DMS153 (cell line): ENCODE measurements at regions not wholly inside any gene's neighbourhood (a gene's known extent, or its start where the extent isn't known, plus 50 kb on each side); places are given as distances from the start of the nearest gene placed in this dataset.
"Not testable (repeated sequence)": the region's sequence is repeated elsewhere in the genome, so short reads cannot be mapped to it uniquely, and the experiment has no call there.

Experiments used
- DNase-seq: peaks from one replicate; lab custom pipeline; 2025; lab: John Stamatoyannopoulos, UW

DNA sequence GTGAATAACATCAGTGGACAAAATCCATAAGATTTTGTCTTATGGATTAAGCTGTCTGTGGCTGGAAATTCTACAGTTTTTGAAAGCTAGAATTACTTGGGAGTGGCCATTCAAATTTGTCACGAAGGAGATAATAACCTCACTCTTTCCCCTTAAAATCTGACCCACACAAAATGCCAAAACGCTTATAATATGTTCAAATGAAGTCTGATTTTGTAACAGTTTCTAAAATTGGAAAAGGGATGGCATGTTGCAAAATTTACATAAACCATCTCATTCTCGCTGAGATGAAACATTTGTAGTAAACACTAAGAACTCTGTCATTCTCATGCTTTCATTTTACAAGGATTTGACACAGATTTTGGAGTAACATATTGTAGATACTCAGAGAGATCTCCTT is 112.7 kb downstream of the GJA1 start:
- no peak for DNase-seq

DNA sequence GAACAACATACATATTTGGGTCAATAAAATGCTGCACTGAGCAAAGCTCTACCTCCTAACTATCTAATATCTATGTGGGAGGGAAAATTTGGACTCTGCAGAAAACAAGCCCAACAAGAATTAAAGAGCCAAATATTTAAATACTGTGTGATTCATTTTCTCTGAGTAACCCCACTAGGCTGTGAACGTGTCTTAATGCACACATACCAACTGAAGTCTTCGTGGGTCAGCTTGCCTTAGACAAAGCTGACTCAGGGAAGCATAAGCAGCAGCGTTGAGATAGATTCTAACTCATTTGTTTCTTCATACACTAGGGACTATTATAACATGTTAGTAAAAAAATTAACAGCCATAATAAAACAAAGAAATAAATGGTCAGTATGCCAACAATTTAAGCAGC is 114.3 kb downstream of the GJA1 start:
- DNase-seq: no peak

DNA sequence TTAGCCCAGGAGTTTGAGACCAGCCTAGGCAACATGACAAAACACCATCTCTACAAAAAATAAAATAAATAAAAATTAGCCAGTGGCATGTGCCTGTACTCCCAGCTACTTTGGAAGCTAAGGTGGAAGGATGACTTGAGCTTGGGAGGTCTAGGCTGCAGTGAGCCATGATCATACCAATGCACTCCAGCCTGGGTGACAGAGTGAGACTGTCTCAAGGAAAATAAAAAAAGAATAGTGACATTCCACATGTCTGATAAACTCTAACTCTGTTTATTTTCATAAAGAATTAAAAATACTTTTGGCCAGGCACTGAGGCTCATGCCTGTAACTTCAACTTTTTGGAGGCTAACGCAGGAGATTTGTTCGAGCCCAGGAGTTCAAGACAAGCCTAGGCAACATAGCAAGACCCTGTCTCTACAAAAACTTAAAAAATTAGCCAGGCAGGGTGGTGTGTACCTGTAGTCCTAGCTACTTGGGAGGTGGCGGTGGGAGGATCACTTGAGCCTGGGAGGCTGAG is 115.1 kb downstream of the GJA1 start:
- DNase-seq: no peak

DNA sequence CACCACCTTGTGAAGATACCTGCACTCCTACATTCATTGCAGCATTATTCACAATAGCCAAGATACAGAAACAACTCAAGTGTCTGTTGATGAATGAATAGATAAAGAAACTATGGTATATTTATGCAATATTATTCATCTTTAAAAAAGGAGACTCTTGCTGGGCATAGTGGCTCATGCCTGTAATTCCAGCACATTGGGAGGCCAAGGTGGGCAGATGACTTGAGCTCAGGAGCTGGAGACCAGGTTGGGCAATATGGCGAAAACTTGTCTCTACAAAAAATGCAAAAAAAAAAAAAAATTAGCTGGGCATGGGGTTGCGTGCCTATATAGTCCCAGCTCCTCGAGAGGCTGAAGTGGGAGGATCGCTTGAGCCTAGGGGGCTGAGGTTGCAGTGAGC is 119.8 kb downstream of the GJA1 start:
- DNase-seq: no peak

DNA sequence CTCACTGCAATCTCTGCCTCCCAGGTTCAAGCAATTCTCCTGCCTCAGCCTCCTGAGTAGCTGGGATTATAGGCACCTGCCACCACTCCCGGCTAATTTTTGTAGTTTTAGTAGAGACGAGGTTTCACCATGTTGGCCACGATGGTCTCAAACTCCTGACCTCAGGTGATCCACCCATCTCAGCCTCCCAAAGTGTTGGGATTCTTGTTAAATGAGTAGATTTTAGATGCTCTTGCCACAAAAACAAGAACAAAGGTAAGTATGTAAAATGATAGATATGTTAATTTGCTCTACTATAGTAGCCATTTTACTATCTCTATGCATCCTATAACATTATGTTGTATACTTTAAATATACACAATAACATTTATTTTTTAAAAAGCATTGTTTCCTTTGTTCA is 120.7 kb downstream of the GJA1 start:
- DNase-seq: not testable (repeated sequence)

DNA sequence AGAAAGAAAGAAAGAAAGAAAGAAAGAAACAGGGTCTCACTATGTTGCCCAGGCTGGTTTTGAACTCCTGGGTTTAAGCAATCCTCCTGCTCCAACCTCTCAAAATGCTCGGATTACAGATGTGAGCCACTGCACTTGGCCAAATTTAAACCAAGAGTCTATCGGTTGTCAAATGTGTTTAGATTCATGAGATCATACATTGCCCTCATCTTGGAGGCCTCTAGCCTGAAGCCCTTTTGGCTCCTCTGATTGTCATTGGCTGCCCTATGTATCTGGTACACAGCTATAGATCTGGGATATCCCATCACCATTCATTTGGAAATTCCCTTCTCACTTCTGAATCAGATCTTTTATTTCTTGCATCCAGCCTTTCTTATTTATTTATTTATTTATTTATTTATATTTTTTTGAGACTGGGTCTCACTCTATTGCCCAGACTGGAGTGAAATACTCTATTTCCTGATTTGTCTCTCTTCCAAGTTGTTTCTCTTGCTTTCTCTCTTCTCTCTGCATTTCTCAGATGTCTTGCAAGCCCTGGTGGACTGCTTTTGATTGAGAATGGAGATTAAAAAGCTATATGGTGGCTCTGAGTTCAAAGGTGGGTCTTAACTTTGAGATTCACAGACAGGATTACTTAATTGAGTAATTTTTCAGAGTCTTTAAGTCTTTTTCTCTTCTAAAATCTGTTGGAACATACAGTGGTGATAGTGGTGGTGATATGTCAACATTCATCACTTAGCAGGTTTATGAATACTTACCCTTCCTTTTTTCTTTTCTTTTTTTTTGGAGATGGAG is 121.9 kb downstream of the GJA1 start:
- DNase-seq: no peak

DNA sequence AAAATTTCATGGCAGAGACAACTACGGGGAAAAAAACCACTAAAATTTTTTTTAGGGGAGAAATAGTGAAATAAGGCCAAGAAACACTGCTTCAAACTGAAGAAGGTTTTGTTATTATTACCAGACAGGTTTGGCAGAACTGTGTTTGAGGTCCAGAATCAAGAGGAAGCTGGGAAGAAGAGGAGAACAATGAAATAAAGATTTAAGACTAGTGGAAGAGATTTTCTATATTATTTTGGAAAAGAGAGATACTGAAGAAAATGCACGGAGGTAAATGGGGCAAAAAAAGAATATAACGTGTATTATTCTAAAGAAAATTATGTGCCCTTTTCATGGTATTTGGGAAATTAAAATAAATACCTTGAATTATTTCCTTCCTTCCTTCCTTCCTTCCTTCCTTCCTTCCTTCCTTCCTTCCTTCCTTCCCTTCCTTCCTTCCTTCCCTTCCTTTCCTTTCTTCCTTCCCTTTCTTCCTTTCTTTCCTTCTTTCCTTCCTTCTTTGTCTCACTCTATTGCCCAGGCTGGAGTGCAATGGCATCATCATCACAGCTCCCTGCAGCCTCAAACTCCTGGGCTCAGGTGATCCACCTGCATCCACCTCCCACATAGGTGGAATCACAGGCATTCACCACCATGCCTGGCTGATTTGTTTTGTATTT is 124.3 kb downstream of the GJA1 start:
- no peak for DNase-seq

DNA sequence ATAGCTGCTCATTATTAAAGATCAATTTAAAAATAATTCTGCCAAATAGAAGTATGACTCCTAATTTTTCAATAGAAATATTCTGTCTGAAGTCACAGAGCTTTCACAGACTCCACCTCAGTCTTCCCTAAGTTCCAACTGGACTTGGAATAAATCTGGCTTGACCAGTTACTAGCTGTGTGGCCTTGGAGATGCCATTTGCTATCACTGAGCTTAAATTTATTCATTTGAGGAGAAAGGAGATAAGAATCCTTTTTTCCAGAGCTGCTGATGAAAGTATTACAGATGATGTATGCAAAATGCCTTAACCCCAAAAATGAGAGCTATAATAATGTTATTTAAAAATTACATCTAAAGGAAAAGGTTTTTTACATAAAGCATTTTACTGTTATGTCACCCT is 125.0 kb downstream of the GJA1 start:
- no peak for DNase-seq

DNA sequence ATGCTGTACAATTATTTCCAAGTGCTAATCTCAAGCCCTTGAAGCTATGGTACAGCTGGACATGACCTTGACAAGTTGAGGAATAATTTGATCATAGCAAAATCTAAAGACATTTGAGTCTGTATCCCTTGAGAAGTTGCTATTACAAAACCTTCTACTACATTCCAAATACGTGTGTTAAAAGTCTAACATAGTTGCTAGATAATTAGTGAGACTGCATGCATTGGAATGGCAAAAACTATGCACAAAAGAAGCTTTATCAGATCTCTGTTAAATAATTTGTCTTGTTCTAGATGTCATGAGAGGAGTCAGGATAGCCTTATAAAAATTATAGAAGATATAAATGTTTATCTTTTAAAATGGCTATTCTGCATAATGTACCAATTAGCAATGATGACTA is 127.8 kb downstream of the GJA1 start:
- no peak for DNase-seq

DNA sequence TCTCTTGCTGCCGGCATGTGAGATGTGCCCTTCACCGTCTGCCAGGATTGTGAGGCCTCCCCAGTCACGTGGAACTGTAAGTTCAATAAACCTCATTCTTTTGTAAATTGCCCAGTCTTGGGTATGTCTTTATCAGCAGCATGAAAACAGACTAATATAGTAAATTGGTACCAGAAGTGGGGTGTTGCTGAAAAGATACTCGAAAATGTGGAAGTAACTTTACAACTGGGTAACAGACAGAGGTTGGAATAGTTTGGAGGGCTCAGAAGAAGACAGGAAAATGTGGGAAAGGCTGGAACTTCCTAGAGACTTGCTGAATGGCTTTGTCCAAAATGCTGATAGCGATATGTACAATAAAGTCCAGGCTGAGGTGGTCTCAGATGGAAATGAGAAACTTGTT is 129.1 kb downstream of the GJA1 start:
- not testable (repeated sequence) for DNase-seq

DNA sequence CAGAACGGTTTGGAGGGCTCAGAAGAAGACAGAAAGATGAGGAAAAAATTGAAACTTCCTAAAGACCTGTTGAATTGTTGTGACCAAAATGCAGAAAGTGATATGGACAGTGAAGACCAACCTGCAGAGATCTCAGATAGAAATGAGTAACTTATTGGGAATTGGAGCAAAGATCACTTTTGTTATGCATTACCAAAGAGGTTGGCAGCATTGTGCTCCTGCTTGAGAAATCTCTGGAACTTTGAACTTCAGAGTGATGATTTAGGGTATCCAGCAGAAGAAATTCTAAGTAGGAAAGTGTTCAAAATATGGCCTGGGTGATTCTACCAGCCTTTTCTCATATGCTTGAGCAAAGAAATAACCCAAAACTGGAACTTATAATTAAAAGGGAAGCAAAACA is 136.0 kb downstream of the GJA1 start:
- no peak for DNase-seq

DNA sequence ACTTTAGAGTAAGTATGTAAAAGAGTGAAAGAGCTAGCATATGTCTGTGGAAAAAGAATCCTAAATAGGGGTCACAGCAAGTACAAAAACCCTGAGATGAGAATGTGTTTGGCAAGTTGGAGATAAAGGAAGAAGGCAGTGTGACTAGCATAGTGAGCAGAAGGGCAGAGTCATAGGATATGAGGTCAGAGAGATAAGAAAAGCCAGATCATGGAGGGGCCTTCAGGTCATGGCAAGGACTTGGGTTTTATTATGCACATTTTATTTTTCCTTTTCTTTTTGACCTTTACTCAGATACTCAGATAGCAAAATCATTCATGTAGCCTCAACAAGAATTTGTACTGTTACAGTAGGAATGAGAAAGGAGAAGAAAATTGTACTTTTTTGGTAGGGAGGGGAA is 138.0 kb downstream of the GJA1 start:
- DNase-seq: no peak

DNA sequence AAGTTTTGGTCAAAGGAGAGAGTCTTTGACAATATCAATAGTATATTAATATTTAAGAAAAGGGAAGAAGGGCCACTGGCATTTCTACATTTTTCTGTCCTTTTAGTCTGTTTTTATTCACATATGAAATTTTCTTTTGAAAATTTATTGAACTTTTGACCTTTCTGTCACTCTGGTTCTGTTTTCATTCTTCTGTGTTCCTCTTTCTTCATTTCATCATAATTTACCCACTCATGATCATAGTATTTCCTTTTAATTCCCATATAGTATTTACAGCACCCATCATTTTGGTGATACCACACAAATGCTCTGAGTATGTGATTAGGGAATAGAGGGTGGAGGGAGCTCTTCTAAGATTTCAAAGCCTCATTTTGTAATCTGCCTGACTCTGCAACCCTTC is 142.8 kb downstream of the GJA1 start:
- DNase-seq: no peak

DNA sequence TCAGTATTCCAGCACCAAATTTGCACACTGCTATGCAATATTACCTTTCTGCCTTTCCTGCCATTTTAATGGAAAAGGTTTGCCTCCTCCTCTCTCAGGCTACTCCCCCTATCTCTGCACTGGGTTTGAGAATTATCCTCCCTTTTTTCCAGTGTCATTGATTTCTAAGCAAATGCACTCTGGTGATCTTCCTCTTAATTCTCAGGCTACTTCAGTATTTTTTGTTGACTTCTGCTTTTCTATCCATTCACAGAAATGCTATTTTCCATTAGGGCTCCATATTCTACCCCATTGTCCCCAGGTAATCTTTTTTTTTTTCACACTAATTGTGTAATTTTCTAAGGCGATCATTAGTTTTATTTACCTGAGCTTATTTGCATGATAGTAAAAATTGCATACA is 144.0 kb downstream of the GJA1 start:
- DNase-seq: no peak

DNA sequence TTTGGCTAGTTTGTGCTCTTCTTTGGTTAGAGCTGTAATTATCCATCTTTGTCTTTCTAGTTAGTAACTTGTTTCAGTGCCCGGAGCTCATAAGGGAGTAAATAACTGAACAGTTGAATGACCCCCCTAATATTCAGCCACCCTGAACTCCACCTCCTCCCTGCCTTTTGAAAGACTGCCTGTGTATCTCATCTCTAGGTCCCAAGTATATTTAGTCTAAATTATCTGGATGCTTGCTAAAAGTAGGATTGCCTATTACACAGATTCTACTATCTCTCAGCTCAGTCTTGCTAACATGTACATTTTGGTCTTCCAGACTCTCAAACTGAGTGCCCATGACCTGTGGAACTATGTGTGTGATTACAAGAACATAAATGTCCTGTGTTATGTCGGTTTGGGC is 145.9 kb downstream of the GJA1 start:
- DNase-seq: no peak

DNA sequence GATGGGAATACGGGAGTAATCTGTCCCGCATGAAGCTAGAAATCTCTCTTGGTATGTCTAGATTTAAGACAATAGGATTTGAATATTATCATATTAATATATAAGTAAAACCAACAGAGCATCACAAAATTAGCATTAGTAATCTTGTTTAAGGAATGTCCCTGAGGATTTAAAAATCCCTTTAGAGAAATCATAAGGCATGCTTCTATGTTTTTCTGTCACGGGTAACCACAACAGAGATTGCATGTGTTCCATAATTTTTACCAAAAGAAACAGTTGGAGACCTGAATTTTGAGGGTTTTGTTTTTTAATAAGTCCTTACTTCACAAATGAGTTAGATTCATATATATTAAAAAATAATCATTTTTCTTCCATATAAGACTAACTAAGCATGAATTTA is 146.8 kb downstream of the GJA1 start:
- DNase-seq: no peak

DNA sequence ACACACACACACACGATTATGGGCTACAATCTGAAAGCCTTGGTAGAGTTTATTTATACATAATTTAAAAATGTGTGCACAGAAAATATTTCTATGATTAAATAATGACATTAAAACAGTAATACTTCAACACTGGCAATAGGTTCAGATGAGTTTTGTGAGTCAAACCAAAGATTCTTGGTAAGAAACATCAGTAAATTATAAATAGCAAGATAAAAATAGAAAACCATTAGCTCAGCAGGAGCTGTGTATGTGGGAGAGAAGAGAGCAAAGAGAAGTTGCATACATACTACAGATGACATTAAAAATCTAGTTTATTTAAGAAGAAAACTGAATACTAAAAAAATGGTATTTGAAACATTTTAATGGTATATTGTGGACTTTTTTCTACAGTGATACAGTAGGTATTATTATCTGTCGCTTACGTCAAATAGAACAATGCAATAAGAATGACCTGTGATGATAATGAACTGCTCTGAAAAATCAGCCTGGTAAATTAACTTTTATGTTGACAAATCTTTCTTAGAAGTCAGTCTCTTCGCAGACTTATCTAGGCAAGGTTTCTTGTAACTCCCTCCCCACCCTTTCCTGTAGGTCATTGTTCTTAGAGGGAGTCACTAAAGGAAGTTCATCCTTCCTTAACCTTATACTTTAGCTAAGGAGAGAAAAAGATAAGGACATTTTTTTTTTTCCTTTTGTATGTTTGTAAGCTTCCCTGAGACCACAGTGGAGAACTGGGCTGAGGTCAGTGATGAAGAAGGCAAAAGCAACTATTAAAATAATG is 149.3 kb downstream of the GJA1 start:
- no peak for DNase-seq

DNA sequence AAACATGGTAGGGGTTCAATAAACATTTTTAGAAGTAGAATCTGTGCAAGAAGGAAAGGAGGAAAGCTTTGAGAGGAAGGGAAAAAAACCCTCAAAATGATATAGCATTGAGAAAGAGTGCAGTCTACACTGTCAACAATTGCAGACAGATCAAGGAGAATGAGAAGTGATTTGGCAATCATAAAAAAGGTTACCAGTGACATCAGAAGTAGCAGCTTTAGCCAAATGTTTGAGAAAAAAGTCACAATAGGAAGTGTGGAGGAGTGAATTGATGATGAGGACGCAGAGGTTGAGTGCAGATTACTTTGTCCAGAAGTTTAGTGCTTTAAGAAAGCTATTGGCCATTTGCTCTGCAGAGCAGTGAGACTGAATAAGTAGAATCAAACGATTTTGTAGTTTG is 155.0 kb downstream of the GJA1 start:
- DNase-seq: no peak

DNA sequence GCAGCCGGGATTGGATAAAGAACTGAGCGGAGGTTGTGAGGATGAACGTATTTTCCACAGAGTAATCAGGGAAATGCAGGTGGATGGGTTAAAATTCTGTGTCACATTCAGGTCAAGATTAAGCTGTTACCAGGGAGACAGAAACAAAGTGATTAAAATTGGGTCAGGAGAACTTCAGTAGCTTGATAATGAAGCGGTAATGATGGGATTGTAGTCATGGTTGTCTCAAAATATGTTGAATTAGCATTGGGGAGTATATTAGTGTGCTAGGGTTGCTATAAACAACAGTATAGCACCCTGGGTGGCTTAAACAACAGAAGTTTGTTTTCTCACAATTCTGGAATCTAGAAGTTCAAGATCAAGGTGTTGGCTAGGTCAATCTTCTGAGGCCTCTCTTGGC is 155.5 kb downstream of the GJA1 start:
- no peak for DNase-seq

DNA sequence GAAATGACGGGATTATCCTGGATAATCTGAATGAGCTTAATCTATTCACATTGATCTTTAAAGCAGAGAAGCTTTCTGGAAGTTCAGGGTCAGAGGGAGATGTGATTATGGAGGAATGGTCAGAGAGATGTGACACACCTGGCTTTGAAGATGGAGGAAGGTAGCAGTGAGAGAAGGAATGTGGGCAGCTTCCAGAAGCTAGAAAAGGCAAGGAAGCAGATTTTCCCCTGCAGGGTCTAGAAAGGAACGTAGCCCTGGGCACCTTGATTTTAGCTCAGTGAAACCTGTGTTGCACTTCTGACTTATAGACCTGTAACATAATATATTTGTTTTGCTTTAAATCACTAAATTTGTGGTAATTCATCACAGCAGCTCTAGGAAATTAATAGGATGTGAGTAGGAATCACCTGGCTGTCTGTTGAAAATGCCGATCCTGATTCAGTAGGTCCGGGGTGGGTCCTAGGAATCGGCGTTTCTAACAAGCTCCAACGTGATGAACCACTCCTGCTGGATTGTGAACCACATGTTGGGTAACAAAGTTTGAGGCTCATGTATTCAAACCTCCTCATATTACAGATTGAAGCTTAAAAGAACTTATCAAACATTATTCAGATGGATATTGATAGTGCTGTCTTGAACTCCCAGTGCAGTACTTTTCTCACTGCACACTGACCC is 157.0 kb downstream of the GJA1 start:
- no peak for DNase-seq

DNA sequence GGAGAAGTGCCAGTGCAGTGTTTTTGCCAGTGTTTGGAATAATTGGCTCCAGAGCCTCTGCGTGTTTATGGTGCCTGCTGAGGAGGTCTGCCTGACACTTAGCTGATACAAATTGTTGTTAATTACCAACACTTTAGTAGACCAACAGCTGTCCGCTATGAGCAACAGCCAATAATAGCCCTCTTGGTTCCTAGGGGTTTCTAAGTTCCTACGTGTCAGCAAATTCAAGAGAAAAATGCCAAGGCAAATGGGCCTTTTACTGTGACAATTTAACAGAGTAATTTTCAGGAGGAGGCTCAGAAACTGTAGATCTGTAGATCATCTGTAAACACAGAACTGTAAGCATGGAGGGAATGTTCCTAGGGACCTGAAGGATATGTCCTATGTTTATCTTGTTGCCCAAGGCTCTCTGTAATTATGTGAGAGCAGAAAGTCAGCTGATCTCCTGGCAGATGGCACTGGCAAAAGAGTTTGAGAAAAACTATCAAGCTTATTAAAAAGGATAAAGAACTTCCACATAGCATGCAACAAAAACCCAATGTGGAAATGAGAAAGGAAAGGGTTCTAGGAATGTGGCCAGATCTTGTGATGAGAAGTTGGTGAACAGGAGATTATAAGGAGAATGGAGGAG is 157.7 kb downstream of the GJA1 start:
- DNase-seq: no peak

DNA sequence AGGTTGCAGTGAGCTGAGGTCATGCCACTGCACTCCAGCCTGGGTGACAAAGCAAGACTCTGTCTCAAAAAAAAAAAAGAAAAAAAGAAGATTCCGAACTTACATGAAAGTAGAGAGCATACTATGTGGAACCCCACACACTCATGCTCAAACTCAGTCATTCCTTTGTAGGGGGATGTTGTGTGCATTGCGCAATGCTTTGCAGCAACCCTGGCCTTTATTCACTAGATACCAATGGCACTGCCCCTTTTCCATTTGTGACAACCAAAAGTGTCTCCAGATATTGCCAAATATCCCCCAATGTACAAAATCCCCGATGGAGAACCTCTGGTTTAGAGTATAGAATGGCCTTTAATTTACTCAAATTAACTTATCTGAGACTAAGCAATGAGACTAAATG is 158.6 kb downstream of the GJA1 start:
- DNase-seq: no peak
